PC-3 (cell line): ENCODE measurements at regions not wholly inside any gene's neighbourhood (a gene's known extent, or its start where the extent isn't known, plus 50 kb on each side); places are given as distances from the start of the nearest gene placed in this dataset.

Experiments
- ATAC-seq: fragments of 200-7000 bp; cut with Tn5 transposase; 2 replicates; pipeline ENCODE4 v1.9.1; 2020; ENCODE audit warnings: mild to moderate bottlenecking, moderate library complexity
- BruUV-seq: library from RNA; stranded (reverse); fragments of 400-500 nt; replicated peaks from 2 replicates; lab custom pipeline; 2021; lab: Mats Ljungman, UMichigan
- CTCF ChIA-PET: fragments of 300-600 bp; sonication (Branson Sonifier 250); formaldehyde crosslinking; loops from one replicate; lab custom pipeline; 2022; ENCODE audit warnings: antibody characterized with exemption; lab: Charles Lee
- POLR2A ChIA-PET: fragments of 300-600 bp; sonication (Branson Sonifier 250); formaldehyde crosslinking; loops from one replicate; lab custom pipeline; 2022; ENCODE audit warnings: antibody characterized with exemption; ENCODE audit not compliant: unreplicated experiment; lab: Charles Lee
- DNase-seq: peaks from one replicate; pipeline ENCODE4 v3.0.0-alpha.2; 2015
- H2AFZ ChIP-seq: fragments of 300-600 bp; sonication (generic); 2 replicates; pipeline ENCODE4 v1.6.0; 2016; ENCODE audit warnings: antibody characterized with exemption, low read length
- H3F3A ChIP-seq: fragments of 300-600 bp; sonication (generic); one replicate; pipeline ENCODE4 v1.6.0; 2017; ENCODE audit warnings: antibody characterized with exemption, low read length, control low read depth, mild to moderate bottlenecking; ENCODE audit not compliant: unreplicated experiment
- H3K27ac ChIP-seq: fragments of 300-600 bp; sonication (generic); 2 replicates; pipeline ENCODE4 v1.5.1; 2016; ENCODE audit warnings: mild to moderate bottlenecking, low read length
- H3K27me3 ChIP-seq: fragments of 300-600 bp; sonication (generic); 2 replicates; pipeline ENCODE4 v1.6.1; 2016; ENCODE audit warnings: low read length, mixed read lengths
- H3K36me3 ChIP-seq: fragments of 300-600 bp; sonication (generic); 2 replicates; pipeline ENCODE4 v1.6.1; 2016; ENCODE audit warnings: low read depth, mixed run types, low read length, mixed read lengths
- H3K4me1 ChIP-seq: fragments of 300-600 bp; sonication (generic); 2 replicates; pipeline ENCODE4 v1.5.1; 2016; ENCODE audit warnings: low read length; ENCODE audit not compliant: insufficient read depth
- H3K4me2 ChIP-seq: fragments of 300-600 bp; sonication (generic); 2 replicates; pipeline ENCODE4 v1.6.0; 2016; ENCODE audit warnings: low read length
- H3K4me3 ChIP-seq: fragments of 300-600 bp; sonication (generic); 2 replicates; pipeline ENCODE4 v1.5.1; 2016; ENCODE audit warnings: mild to moderate bottlenecking, low read length, mixed read lengths
- H3K79me2 ChIP-seq: fragments of 300-600 bp; sonication (generic); 2 replicates; pipeline ENCODE4 v1.6.1; 2017; ENCODE audit warnings: low read length, mixed read lengths
- H3K9ac ChIP-seq: fragments of 300-600 bp; sonication (generic); 2 replicates; pipeline ENCODE4 v1.6.0; 2016; ENCODE audit warnings: mild to moderate bottlenecking, low read length
- H3K9me2 ChIP-seq: fragments of 300-600 bp; sonication (generic); replicated peaks from 2 replicates; pipeline ENCODE4 v1.6.1; 2016; ENCODE audit warnings: mixed run types, low read length, mixed read lengths
- H3K9me3 ChIP-seq: fragments of 300-600 bp; sonication (generic); 2 replicates; pipeline ENCODE4 v1.6.1; 2016; ENCODE audit warnings: low read length, mixed read lengths
- H4K20me1 ChIP-seq: fragments of 300-600 bp; sonication (generic); 2 replicates; pipeline ENCODE4 v1.6.1; 2016; ENCODE audit warnings: low read length, mixed read lengths
- EZH2 ChIP-seq: fragments of 300-600 bp; sonication (generic); IDR thresholded peaks from one replicate; pipeline ENCODE4 v1.6.1; 2017; ENCODE audit warnings: antibody characterized with exemption, mild to moderate bottlenecking, low read length; ENCODE audit not compliant: unreplicated experiment
- EZH2phosphoT487 ChIP-seq: fragments of 300-600 bp; sonication (generic); IDR thresholded peaks from 2 replicates; pipeline ENCODE4 v1.6.1; 2018; ENCODE audit warnings: mild to moderate bottlenecking, antibody characterized with exemption, low read length, borderline replicate concordance
- intact Hi-C: fragments of 100-400 bp; cut with micrococcal nuclease; formaldehyde crosslinking; loops from 2 replicates; pipeline ENCODE4 v1.9.0; 2023
- TF ChIP-seq, protein P1 (sequence below): fragments of 300-600 bp; sonication (generic); conservative IDR thresholded peaks from 2 replicates; pipeline ENCODE4 v1.5.1; 2017; ENCODE audit warnings: antibody characterized with exemption, low read depth, mild to moderate bottlenecking, low read length

- no peaks in the 10 kb centered on the region for H4K20me1 ChIP-seq
- no TSS peak for BruUV-seq
- TF ChIP-seq EZH2, result no peak
- TF ChIP-seq, protein P1, sequence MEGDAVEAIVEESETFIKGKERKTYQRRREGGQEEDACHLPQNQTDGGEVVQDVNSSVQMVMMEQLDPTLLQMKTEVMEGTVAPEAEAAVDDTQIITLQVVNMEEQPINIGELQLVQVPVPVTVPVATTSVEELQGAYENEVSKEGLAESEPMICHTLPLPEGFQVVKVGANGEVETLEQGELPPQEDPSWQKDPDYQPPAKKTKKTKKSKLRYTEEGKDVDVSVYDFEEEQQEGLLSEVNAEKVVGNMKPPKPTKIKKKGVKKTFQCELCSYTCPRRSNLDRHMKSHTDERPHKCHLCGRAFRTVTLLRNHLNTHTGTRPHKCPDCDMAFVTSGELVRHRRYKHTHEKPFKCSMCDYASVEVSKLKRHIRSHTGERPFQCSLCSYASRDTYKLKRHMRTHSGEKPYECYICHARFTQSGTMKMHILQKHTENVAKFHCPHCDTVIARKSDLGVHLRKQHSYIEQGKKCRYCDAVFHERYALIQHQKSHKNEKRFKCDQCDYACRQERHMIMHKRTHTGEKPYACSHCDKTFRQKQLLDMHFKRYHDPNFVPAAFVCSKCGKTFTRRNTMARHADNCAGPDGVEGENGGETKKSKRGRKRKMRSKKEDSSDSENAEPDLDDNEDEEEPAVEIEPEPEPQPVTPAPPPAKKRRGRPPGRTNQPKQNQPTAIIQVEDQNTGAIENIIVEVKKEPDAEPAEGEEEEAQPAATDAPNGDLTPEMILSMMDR, result no peak
- no peak for TF ChIP-seq EZH2phosphoT487
Observed at GRCh38 chr3:163946785-163947184, 1131.5 kb downstream of the SI start.

GRCh38 chr3:163943664-163944063 is 1134.6 kb downstream of the SI start:
- CTCF ChIA-PET, result no interaction called here
- ATAC-seq, result no peak

More at GRCh38 chr3:163946785-163947184, 1131.5 kb downstream of the SI start:
- no peak for ATAC-seq
- no peaks in the 10 kb centered on the region for H3K9me3 ChIP-seq
- ChIA-PET POLR2A (no interaction called here), CTCF (no interaction called here)
- no peak overlapping the region for H3K4me2 ChIP-seq
- H2AFZ ChIP-seq, result no peak overlapping the region
- no peak overlapping the region for H3K4me3 ChIP-seq
- H3K9me2 ChIP-seq, result no peaks in the 10 kb centered on the region
- no peaks in the 10 kb centered on the region for H3K79me2 ChIP-seq
- H3K27me3 ChIP-seq, result no peaks in the 10 kb centered on the region
- intact Hi-C loops, result no loop called here
- H3K27ac ChIP-seq, result no peak overlapping the region
- no peaks in the 10 kb centered on the region for H3F3A ChIP-seq
- no peaks in the 10 kb centered on the region for H3K36me3 ChIP-seq
- no peak overlapping the region for H3K9ac ChIP-seq
- no peaks in the 10 kb centered on the region for H3K4me1 ChIP-seq
- DNase-seq, result no peak

DNA sequence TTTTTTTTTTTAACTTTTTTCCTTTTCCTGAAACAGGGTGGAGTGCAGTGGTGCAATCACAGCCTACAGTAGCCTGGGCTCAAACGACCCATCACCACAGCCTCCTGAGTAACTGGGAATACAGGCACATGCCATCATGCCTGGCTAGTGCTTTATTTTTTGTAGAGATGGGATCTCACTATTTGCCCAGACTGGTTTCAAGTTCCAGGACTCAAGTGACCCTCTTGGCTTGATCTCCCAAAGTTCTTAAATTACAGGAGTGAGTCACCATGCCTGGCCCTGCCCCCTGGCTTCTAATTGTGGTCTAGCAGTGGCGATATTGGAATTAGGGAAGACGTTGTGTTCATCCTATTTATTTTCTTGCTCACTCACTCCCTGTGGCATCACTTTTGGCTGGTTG is 1138.4 kb downstream of the SI start:
- peak; percentile 87 for DNase-seq
- CTCF ChIA-PET, result no interaction called here

More at GRCh38 chr3:163943664-163944063, 1134.6 kb downstream of the SI start:
- H3K27me3 ChIP-seq, result no peaks in the 10 kb centered on the region
- intact Hi-C loops, result no loop called here
- BruUV-seq, result no TSS peak
- no peak overlapping the region for H3K4me3 ChIP-seq
- H3K79me2 ChIP-seq, result no peaks in the 10 kb centered on the region
- TF ChIP-seq, protein P1, result no peak
- no peak for TF ChIP-seq EZH2
- no peak overlapping the region for H2AFZ ChIP-seq
- H3K4me1 ChIP-seq, result peaks cover 9% of the 10 kb centered on the region; the same call in 1 of the 2 replicates
- POLR2A ChIA-PET, result no interaction called here
- H3K9me2 ChIP-seq, result no peaks in the 10 kb centered on the region
- no peak overlapping the region for H3K9ac ChIP-seq
- no peaks in the 10 kb centered on the region for H3K36me3 ChIP-seq
- H3K27ac ChIP-seq, result no peak overlapping the region
- no peaks in the 10 kb centered on the region for H4K20me1 ChIP-seq
- no peaks in the 10 kb centered on the region for H3K9me3 ChIP-seq
- DNase-seq, result no peak
- H3F3A ChIP-seq, result no peaks in the 10 kb centered on the region
- no peak overlapping the region for H3K4me2 ChIP-seq

More for the DNA sequence above, 1138.4 kb downstream of the SI start:
- Histone ChIP-seq H2AFZ (no peak overlapping the region), H4K20me1 (no peaks in the 10 kb centered on the region), H3K36me3 (no peaks in the 10 kb centered on the region), H3K9ac (no peak overlapping the region), H3K9me3 (no peaks in the 10 kb centered on the region), H3K4me3 (no peak overlapping the region), H3K79me2 (no peaks in the 10 kb centered on the region), H3K27me3 (no peaks in the 10 kb centered on the region), H3K4me2 (peak overlapping the region; percentile 27; the same call in 1 of the 2 replicates), H3K9me2 (no peaks in the 10 kb centered on the region), H3F3A (no peaks in the 10 kb centered on the region), H3K4me1 (peaks cover 9% of the 10 kb centered on the region; the same call in 1 of the 2 replicates), H3K27ac (no peak overlapping the region)
- BruUV-seq, result no TSS peak
- POLR2A ChIA-PET, result no interaction called here
- intact Hi-C loops, result no loop called here
- peak; percentile 97 for ATAC-seq
- TF ChIP-seq EZH2, result no peak
- TF ChIP-seq, protein P1, result no peak; the same call in 1 of the 2 replicates
- TF ChIP-seq EZH2phosphoT487, result no peak
